ENCODE measurements at regions not wholly inside any gene's neighbourhood (a gene's known extent, or its start where the extent isn't known, plus 50 kb on each side); places are given as distances from the start of the nearest gene placed in this dataset.

- no peak for TF ChIP-seq EZH2phosphoT487 (IDR thresholded peaks at IDR 0.05; ENCODE audit: borderline replicate concordance, low read length)
- TF ChIP-seq CTCF (IDR thresholded peaks at IDR 0.05; ENCODE audit: low read depth, low read length, poor library complexity, severe bottlenecking), result no peak
Observed at GRCh38 chr1:213826891-213827290, 160.9 kb upstream of the PROX1 start.
